NCI-H510A (cell line): ENCODE measurements at regions not wholly inside any gene's neighbourhood (a gene's known extent, or its start where the extent isn't known, plus 50 kb on each side); places are given as distances from the start of the nearest gene placed in this dataset.
"Not testable (repeated sequence)": the region's sequence is repeated elsewhere in the genome, so short reads cannot be mapped to it uniquely, and the experiment has no call there.

ENCODE experiments used
- DNase-seq: peaks from one replicate; lab custom pipeline; 2025; lab: John Stamatoyannopoulos, UW

GRCh38 chr5:82894716-82895115, 182.5 kb downstream of the TMEM167A start:
- no peak for DNase-seq

GRCh38 chr5:82889088-82889487, 188.1 kb downstream of the TMEM167A start:
- no peak for DNase-seq

GRCh38 chr5:82886911-82887310, 190.3 kb downstream of the TMEM167A start:
- no peak for DNase-seq

GRCh38 chr5:82885627-82886389, 191.4 kb downstream of the TMEM167A start:
- no peak for DNase-seq

GRCh38 chr5:82884821-82885471, 192.2 kb downstream of the TMEM167A start:
- no peak for DNase-seq

GRCh38 chr5:82882316-82882715, 194.9 kb downstream of the TMEM167A start:
- DNase-seq = no peak

- DNase-seq = no peak
Measured at GRCh38 chr5:82881571-82882174, 195.5 kb downstream of the TMEM167A start.

- DNase-seq = no peak
Measured at GRCh38 chr5:82879089-82879488, 198.1 kb downstream of the TMEM167A start.

GRCh38 chr5:82873452-82873851, 203.7 kb downstream of the TMEM167A start:
- DNase-seq = no peak

GRCh38 chr5:82872321-82873288, 204.6 kb downstream of the TMEM167A start:
- DNase-seq = not testable (repeated sequence)

GRCh38 chr5:82865625-82866024, 211.6 kb downstream of the TMEM167A start:
- DNase-seq = no peak

- DNase-seq = no peak
Measured at GRCh38 chr5:82863266-82863665, 213.9 kb downstream of the TMEM167A start.

GRCh38 chr5:82862711-82863110, 214.5 kb downstream of the TMEM167A start:
- no peak for DNase-seq

GRCh38 chr5:82862261-82862660, 214.9 kb downstream of the TMEM167A start:
- DNase-seq = no peak

- DNase-seq = no peak
Measured at GRCh38 chr5:82861701-82862100, 215.5 kb downstream of the TMEM167A start.

GRCh38 chr5:82859451-82860140, 217.6 kb downstream of the TMEM167A start:
- DNase-seq = no peak

- no peak for DNase-seq
Measured at GRCh38 chr5:82858151-82859025, 218.8 kb downstream of the TMEM167A start.

GRCh38 chr5:82855893-82856550, 221.2 kb downstream of the TMEM167A start:
- DNase-seq = no peak

- no peak for DNase-seq
Measured at GRCh38 chr5:82854956-82855355, 222.2 kb downstream of the TMEM167A start.

- DNase-seq = no peak
Measured at GRCh38 chr5:82851471-82851870, 225.7 kb downstream of the TMEM167A start.
